Tibial nerve (tissue), 4 donors: ENCODE measurements at regions not wholly inside any gene's neighbourhood (a gene's known extent, or its start where the extent isn't known, plus 50 kb on each side); places are given as distances from the start of the nearest gene placed in this dataset.

ENCODE experiments used
- DNase-seq, 2 donors: peaks; one replicate each; pipeline ENCODE4 v3.0.0-alpha.2; 2019; ENCODE audit warnings: low spot score in 2 of 2
- H3K27ac ChIP-seq, 4 donors: fragments of 200-600 bp; sonication (generic) in 3 of 4; one replicate each; pipeline ENCODE4 v1.5.1; 2017 to 2019; ENCODE audit warnings: mild to moderate bottlenecking in 1 of 4
- H3K27me3 ChIP-seq, 2 donors: fragments of 200-600 bp; sonication (generic) in 1 of 2; one replicate each; pipeline versions ENCODE4 v1.5.1 to v1.6.0; 2017 to 2019
- H3K36me3 ChIP-seq, 3 donors: fragments of 200-600 bp; sonication (generic); one replicate each; pipeline ENCODE4 v1.5.1; 2018 to 2019
- H3K4me1 ChIP-seq, 4 donors: fragments of 200-600 bp; sonication (generic) in 3 of 4; one replicate each; pipeline ENCODE4 v1.5.1; 2017 to 2019
- H3K4me3 ChIP-seq, 4 donors: fragments of 200-600 bp; sonication (generic) in 3 of 4; one replicate each; pipeline ENCODE4 v1.5.1; 2017 to 2019; ENCODE audit warnings: mild to moderate bottlenecking in 1 of 4, moderate library complexity in 1 of 4
- H3K9me3 ChIP-seq, 4 donors: fragments of 200-600 bp; sonication (generic) in 3 of 4; one replicate each; pipeline ENCODE4 v1.5.1; 2017 to 2019
- EP300 ChIP-seq, 2 donors: sonication (generic); formaldehyde crosslinking; IDR thresholded peaks; one replicate each; pipeline ENCODE4 v1.6.1; 2017; ENCODE audit warnings: antibody characterized with exemption in 2 of 2, mild to moderate bottlenecking in 1 of 2
- POLR2A ChIP-seq, 2 donors: fragments of 450-650 bp; IDR thresholded peaks; one replicate each; pipeline ENCODE4 v1.6.1; 2017; ENCODE audit warnings: antibody characterized with exemption in 2 of 2, mild to moderate bottlenecking in 2 of 2, moderate library complexity in 2 of 2
- WGBS, 2 donors: methylation state at CpG; one replicate each; pipeline ENCODE4 v1.1.5; 2018; 5-methylcytosine and 5-hydroxymethylcytosine counted together
- TF ChIP-seq, protein P1 (sequence below), 5 experiments: fragments of 200-600 bp in 3 of 5; fragments of 450-650 bp in 2 of 5; sonication (generic) in 3 of 5; IDR thresholded peaks; one replicate each; pipeline ENCODE4 v1.5.1; 2016 to 2019; ENCODE audit warnings: antibody characterized with exemption in 5 of 5, mild to moderate bottlenecking in 3 of 5, moderate library complexity in 2 of 5

DNA sequence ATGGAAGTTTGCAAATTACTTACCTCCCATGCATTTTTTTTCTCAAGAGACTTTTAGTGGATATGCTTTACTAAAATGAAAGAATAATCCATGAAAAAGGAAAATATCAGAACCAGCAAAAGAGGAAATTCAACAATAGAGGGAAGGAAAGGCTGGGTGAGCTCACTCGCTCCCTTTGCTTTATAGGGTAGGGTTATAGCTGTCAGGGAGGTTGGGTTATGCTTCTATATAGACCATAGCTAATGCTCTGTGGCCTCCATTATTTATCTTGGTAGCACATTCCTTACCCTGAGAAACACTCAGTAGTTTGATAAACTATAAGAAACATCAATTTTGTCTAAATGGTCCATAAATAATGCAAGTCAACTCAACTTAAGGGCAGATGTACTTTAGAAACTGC is 215.9 kb upstream of the FAR2 start:
- H3K4me1 ChIP-seq: peaks cover 0 to 13% (median 0%) of the 10 kb centered on the region in 4 donors
- WGBS, 2 donors: 79 to 82% methylated on average over 1 of the region's 1 CpG
- no peak overlapping the region for H3K27ac ChIP-seq
- H3K9me3 ChIP-seq: no peaks in the 10 kb centered on the region
- no peak overlapping the region for H3K4me3 ChIP-seq
- no peaks in the 10 kb centered on the region for H3K36me3 ChIP-seq
- no peaks in the 10 kb centered on the region for H3K27me3 ChIP-seq
- no peak for DNase-seq
- no peak for TF ChIP-seq POLR2A (IDR thresholded peaks at IDR 0.05)
- TF ChIP-seq, protein P1, sequence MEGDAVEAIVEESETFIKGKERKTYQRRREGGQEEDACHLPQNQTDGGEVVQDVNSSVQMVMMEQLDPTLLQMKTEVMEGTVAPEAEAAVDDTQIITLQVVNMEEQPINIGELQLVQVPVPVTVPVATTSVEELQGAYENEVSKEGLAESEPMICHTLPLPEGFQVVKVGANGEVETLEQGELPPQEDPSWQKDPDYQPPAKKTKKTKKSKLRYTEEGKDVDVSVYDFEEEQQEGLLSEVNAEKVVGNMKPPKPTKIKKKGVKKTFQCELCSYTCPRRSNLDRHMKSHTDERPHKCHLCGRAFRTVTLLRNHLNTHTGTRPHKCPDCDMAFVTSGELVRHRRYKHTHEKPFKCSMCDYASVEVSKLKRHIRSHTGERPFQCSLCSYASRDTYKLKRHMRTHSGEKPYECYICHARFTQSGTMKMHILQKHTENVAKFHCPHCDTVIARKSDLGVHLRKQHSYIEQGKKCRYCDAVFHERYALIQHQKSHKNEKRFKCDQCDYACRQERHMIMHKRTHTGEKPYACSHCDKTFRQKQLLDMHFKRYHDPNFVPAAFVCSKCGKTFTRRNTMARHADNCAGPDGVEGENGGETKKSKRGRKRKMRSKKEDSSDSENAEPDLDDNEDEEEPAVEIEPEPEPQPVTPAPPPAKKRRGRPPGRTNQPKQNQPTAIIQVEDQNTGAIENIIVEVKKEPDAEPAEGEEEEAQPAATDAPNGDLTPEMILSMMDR (IDR thresholded peaks at IDR 0.05): no peak
- no peak for TF ChIP-seq EP300 (IDR thresholded peaks at IDR 0.05)

DNA sequence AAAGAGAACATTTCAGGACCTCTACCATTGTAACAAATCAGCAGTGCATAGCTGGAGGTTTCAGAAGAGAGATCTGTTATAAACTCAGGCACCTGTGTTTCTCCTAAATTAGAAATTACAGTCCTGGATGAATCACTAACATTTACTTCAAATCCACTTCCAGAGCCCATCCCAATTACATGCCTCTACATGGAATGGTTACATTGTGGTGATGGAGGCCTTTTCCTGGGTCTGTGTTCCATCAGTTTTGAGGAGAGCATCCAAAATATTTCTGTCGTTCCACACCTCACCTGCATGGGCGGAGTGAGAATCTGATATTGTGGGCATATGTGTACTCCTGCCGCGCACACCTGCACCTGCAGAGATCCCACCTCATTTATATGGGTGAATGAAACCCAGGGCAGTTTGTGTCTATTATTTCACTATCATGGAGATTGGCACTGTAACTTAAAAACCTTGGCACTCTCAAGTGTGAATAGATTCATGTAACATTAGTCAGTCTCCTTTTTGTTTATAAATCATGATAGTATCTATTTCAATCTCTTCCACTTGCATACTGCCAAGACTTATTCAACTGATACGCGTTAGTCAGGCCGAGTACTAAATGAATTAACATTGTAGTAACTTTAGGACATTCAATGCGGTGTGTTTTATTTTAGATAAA is 215.1 kb upstream of the FAR2 start:
- TF ChIP-seq EP300 (IDR thresholded peaks at IDR 0.05) (no peak), POLR2A (IDR thresholded peaks at IDR 0.05) (no peak)
- TF ChIP-seq, protein P1 (IDR thresholded peaks at IDR 0.05): no peak
- WGBS, 2 donors: 77 to 90% methylated on average over 8 of the region's 8 CpGs
- no peaks in the 10 kb centered on the region for H3K36me3 ChIP-seq

GRCh38 chr12:28936221-28936620 is 212.9 kb upstream of the FAR2 start:
- no peak overlapping the region for H3K4me3 ChIP-seq
- H3K36me3 ChIP-seq: no peaks in the 10 kb centered on the region
- H3K9me3 ChIP-seq: no peaks in the 10 kb centered on the region
- H3K4me1 ChIP-seq: peaks cover 0 to 19% (median 0%) of the 10 kb centered on the region in 4 donors
- WGBS, 2 donors: 21 to 23% methylated on average over 1 of the region's 1 CpG
- TF ChIP-seq, protein P1 (IDR thresholded peaks at IDR 0.05): no peak
- TF ChIP-seq EP300 (IDR thresholded peaks at IDR 0.05) (no peak), POLR2A (IDR thresholded peaks at IDR 0.05) (no peak)
- no peak overlapping the region for H3K27ac ChIP-seq
- no peaks in the 10 kb centered on the region for H3K27me3 ChIP-seq
- DNase-seq: no peak

More for the DNA sequence above, 215.1 kb upstream of the FAR2 start:
- H3K27me3 ChIP-seq: no peaks in the 10 kb centered on the region
- H3K27ac ChIP-seq: no peak overlapping the region
- no peak for DNase-seq
- H3K9me3 ChIP-seq: no peaks in the 10 kb centered on the region
- no peak overlapping the region for H3K4me3 ChIP-seq
- H3K4me1 ChIP-seq: peaks cover 0 to 17% (median 0%) of the 10 kb centered on the region in 4 donors

- no peak for DNase-seq
- Histone ChIP-seq H3K9me3 (no peaks in the 10 kb centered on the region), H3K4me1 (peaks cover 0 to 19% (median 0%) of the 10 kb centered on the region in 4 donors), H3K27me3 (no peaks in the 10 kb centered on the region), H3K36me3 (no peaks in the 10 kb centered on the region), H3K27ac (peak overlapping the region in 1 of 4 donors; percentile 20), H3K4me3 (no peak overlapping the region)
- no peak for TF ChIP-seq POLR2A (IDR thresholded peaks at IDR 0.05)
- TF ChIP-seq, protein P1 (IDR thresholded peaks at IDR 0.05): no peak
- TF ChIP-seq EP300 (IDR thresholded peaks at IDR 0.05): no peak
- 44 to 55% methylated on average over 2 to 3 of the region's 3 CpGs for WGBS, 2 donors
These were observed 212.4 kb upstream of the FAR2 start for GRCh38 chr12:28936711-28937110.

GRCh38 chr12:28937196-28937595 is 211.9 kb upstream of the FAR2 start:
- 75 to 81% methylated on average over 3 of the region's 3 CpGs for WGBS, 2 donors
- Histone ChIP-seq H3K4me3 (no peak overlapping the region), H3K9me3 (no peaks in the 10 kb centered on the region), H3K27ac (no peak overlapping the region), H3K4me1 (peaks cover 0 to 19% (median 0%) of the 10 kb centered on the region in 4 donors), H3K36me3 (no peaks in the 10 kb centered on the region), H3K27me3 (no peaks in the 10 kb centered on the region)
- TF ChIP-seq, protein P1 (IDR thresholded peaks at IDR 0.05): no peak
- TF ChIP-seq POLR2A (IDR thresholded peaks at IDR 0.05) (no peak), EP300 (IDR thresholded peaks at IDR 0.05) (no peak)
- DNase-seq: no peak
